Stromal cell of bone marrow (primary cell): ENCODE measurements at regions not wholly inside any gene's neighbourhood (a gene's known extent, or its start where the extent isn't known, plus 50 kb on each side); places are given as distances from the start of the nearest gene placed in this dataset.
A peak's percentile ranks its signal among the peaks of the same experiment; 100 is the strongest.
"Not testable (repeated sequence)": the region's sequence is repeated elsewhere in the genome, so short reads cannot be mapped to it uniquely, and the experiment has no call there.

Source experiments
- DNase-seq: peaks from one replicate; pipeline ENCODE4 v3.0.0-alpha.2; 2012; ENCODE audit warnings: low read depth

DNA sequence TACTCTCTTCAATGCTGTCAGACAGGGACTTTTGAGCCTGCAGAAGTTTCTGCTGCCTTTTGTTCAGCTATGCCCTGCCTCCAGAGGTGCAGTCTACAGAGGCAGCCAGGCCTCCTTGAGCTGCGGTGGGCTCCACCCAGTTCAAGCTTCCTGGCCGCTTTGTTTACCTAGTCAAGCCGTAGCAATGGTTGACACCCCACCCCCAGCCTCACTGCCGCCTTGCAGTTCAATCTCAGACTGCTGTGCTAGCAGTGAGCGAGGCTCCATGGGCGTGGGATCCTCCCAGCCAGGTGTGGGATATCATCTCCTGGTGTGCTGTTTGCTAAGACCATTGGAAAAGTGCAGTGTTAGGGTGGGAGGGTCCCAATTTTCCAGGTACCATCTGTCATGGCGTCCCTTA lies 506.1 kb upstream of the FLRT2 start:
- DNase-seq, result not testable (repeated sequence)

DNA sequence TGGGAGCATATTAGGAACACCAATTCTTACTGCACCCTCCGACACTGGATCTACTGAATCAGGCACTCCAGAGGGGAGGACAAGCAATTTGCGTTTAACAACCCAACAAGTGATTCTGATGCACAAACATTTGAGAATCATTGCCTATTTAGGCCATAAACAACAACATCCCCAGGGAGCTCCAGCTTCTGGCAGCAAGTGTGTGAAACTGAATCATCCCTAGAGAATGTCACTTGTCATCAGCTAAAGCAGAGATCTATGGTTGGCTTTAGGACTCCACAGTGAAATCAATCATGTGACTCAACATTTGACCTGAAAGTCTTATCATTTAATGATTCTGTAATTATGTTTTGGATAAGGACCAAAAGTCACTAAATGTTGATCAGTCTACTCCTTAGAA lies 505.0 kb upstream of the FLRT2 start:
- peak; percentile 1 for DNase-seq

DNA sequence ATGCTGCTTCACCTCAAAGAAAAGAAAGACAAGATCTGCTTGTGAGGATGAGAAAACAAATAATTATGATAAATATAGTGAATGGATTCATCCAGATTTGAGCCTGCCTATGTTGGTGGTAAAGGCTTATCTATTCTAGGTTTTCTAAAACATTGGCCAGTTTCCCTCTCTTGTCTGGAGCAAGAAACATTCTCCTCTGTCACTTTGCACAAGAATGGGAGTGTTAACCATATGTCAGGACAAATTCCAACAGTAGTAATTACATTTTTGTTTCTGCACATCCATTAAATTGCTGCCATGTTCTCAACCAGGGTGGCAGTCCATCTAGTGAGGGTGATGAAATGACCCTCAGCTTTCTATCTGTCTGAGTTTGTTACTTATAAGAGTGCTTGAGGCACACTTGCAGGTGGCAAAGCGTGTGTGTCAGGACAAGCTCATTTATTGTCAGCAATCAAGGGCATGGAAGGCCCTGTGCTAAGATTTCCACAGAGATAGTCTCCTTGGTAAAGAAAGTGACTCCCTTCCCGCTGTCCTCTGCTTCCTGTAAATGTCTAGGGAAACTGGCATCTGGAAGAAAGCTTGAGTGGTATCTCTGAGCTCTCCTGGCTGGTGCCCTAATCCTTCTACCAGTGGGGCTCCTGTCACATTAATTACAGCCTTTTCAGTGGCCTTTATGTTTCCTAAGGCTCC lies 502.1 kb upstream of the FLRT2 start:
- DNase-seq, result no peak

DNA sequence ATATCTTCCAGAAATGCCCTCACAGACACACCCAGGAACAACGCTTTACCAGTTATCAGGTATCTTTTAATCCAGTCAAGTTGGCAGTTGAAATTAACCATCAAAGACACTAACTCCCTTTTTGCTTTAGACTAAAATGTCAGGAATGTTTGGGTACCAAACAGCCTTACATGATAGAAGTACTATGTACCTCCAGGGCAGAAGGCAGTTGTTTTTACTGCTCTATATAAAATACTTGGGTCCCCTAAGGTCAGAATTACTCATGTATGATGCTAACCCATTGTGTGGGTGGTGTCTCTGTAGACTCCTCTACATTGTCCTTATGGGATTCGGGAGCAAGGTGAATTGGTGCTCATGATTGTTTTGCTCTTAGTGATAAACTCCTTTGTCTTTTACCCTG lies 492.5 kb upstream of the FLRT2 start:
- DNase-seq, result no peak

DNA sequence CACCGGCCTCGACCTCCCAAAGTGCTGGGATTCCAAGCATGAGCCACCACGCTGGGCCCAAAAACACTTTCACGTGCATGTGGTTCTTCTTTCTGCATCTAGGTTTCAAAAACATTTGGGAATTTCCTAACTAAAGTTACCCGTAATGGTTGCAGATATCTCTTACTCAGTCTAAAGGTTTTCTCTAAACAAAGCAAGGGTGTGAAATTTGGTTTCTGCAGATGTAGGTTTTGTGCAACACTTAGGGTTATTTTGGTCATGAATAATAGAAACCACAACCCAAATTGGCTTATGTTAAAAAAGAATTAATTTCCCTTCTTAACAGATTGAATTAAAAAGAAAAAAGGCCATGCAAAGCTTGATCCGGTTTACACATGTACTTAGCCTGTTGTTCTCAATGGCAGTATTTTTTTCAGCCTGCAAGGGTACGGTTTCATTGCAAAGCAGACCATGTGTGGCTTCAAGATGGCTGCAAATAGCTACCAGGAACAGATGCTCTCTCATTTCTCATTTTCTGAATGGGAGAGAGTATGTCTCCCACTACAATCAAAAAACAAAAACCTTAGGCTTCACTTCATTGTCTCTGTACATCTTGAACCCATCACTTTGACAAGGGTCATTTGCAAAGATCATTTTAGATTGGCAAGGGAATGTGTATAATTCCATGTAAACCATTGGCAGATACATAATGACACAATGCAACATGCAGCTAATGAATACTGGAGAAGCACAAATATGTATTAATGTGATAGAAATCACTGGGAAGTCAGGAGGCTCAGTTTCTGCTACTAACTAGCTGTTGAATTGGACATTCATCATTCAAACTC lies 491.2 kb upstream of the FLRT2 start:
- DNase-seq, result no peak

DNA sequence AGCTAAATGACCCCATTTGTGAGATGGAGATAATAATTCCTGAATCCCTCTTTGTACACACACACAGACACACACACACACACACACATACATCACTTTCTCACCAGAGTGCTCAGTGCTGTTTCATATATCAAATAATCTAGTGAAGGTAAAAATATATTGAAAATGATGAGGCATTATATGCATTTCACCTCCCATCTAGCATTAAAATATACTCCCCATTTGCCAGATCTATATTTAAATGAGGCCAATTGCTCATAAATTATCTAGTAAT lies 490.7 kb upstream of the FLRT2 start:
- DNase-seq, result no peak

DNA sequence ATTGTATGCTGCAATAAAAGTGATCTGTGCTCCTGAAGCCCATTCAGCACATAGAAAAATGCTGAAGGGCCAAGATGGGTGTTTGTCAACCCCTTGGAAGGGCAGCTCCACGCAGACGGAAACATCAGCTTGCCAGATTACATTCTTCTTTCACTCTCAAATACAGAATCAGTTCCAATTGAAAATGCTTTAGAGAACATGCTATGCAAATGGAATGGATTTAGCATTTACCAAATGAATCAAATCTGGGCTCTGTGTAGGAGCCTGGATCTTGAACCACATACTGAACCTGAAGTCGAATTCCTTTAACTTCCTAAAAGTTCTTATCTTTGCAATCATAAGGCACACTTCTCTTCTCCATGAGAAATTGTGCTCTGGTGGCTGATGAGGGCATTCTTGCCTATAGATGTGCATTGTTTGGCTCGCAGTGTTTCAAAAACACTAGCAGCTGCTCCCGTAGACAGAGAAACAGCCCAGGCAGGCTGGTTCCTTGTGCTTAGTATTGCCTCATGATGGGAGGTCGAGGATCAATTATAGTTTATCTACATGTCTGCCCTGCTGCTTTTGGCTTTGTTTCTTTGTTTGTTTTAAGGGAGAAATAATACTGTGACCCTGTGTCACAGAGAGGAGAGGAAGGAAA lies 489.8 kb upstream of the FLRT2 start:
- DNase-seq, result no peak

DNA sequence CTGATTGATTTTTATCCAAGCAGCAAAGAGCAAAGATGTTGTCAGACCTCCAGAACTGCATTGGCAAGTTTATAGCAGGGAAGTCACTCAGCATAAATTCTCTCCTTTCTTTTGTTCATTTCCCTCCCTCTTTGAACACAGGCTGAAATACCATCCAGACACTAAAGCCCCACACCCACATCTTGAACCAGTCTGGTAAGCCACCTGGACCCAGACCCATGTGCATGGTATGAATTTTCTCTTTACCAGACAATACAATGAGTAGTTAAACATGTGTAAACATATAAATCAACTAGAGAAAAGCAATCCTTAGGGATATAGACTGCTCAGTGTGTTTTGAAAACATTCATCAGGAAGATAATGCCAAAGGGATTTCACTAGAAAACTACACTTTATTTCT lies 488.3 kb upstream of the FLRT2 start:
- no peak for DNase-seq

DNA sequence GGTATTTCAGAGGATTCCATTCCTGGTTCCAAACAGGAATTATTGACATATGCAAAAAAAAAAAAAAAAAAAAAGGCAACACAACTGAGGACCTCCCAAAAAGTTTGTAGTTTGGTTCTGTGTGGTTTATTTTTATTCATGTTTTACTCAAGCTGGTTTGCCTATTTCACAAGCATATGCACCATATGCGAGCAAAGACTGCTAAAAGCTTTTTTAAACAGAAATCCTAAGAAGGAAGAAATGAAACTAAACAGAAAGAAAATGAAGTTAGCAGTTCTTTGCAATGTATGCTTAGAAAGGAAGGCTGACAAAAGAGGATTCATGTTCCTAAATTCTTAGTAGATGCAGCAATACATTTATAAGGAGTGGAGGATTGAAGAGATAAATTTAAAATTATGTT lies 487.6 kb upstream of the FLRT2 start:
- DNase-seq, result no peak

DNA sequence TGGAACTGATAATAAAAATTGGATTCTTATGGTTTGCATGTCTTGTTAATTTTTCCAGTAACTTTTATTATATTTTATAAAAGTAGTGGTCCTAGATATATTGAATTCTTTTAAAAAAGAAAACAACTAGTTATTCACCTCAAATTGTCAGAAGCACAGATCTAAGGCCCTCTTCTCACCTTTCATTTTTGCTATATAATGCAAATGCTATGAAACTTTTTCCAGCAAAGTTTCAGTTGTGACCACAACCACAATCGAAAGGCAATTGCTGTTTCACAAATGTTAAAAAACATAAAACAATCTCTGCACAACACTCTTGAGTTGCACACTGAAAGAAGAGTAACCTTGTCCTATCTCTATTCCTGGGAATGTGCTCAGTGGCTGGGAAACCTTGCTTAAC lies 479.8 kb upstream of the FLRT2 start:
- no peak for DNase-seq

DNA sequence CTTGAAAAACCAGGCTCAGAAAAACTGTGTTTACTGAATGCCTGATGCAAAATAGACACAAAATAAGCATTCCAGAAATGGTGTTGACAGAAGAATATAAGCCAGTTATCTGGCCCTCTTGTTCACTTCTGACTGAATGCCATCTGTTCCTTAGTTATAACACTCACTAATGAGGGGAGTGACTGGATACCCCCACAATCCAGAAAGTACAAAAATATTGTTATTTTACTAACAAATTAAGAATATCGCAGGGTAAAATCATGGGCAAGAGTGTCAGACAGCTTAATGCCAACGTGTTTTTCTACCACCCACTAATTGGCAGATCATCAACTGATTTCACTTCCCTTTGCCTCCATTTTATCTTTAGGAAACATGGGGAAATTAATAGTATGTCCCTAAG lies 477.3 kb upstream of the FLRT2 start:
- DNase-seq, result no peak

DNA sequence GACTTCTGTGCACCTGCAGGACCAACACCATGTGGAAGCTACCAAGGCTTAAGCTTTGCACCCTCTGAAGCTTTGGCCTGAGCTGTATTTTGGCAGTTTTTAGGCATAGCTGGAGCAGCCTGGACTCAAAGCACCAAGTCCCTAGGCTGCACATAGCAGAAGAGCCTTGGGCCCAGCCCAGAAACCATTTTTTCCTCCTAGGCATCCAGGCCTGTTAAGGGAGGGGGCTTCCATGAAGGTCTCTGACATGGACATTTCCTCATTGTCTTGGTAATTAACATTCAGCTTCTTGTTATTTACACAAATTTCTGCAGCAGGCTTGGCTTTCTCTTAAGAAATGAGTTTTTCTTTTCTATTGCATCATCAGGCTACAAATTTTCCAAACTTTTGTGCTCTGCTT lies 475.8 kb upstream of the FLRT2 start:
- DNase-seq, result no peak

DNA sequence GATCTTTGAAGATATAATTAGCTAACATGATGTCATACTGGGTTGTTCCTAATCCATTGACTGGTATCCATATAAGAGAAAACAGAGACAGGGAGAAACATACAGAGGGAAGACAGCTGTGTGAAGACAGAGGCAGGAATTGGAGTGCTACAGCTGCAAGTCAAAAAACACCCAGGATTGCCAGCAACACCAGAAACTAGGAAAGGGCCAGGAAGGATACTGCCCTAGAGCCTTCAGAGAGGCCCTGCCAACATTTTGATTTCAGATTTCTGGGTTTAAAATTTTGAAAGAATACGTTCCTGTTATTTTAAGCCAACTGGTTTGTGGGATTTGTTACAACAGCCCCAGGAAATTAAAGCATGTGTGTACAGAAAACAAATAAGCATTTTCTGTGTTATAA lies 473.7 kb upstream of the FLRT2 start:
- DNase-seq, result no peak

DNA sequence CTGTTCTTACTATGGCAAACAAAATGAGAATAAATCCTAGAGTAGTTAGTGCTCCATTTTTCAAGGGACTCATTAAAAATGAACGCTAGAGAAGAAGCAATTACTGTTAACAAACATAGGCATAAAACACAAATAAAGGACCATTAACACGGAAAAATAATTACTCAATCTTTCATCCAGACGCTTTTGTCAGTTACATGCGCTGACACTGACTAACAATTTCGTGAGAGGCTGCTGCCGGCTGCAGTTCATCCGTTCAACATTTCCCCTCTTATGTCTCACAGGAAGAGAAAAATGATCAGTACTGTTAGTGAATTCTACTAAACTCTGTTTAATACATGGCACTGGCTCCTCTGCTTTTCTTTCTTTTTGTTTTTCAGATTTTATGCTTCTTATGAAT lies 472.7 kb upstream of the FLRT2 start:
- DNase-seq, result no peak

DNA sequence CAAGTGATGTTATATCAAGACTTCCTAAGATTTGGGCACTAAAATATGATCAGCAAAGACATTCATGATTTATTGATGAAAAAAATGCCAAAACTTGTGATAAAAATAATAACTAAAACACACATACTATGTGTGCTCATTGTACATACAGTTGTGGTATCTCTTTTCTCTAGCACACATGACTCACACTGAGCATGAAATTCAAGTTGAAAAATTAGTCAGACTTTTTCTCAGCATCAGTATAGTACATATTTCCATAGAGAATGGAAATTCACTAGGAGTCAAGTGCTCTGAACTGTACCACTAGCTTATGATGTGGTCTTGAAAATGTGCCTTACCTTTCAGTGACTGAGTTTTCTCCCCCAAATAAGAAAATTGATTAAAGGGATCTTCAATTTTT lies 471.8 kb upstream of the FLRT2 start:
- DNase-seq, result no peak

DNA sequence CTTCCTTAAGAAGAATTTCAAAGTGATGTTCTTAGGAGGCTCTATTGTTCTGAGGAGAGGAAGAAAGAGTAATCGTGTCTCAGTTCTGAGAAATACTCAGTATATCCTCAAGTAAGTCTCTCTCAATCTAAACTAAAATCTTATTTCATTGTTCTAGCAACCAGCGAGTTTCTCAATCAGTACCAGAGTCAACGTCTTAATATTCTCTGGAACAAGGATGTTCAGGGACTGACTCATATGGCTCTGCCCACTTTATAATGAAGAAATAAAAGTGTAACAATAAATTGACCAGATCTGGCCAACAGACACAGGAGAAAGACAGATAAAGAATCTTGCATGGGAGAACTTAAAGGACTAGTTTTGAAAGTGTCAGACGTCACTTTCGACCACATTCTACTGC lies 469.8 kb upstream of the FLRT2 start:
- DNase-seq, result no peak

DNA sequence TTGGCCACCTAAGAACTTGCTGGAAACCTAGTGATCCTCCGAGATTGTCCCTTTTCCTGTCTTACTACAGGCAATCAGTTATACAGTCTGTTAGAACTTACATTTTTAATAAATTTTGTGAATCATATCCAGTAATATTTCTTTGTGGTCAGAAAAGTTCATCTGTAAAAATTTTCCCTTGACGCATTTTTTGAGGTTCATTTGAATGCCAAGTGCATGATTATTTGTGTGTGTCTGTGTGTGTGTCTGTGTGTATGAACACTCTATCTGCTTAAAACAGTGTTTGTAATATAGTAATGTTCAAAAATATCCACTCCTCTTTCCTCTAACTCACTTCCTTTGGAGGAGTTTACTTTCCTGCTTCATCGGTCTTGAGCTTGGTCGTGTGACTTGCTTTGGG lies 468.7 kb upstream of the FLRT2 start:
- DNase-seq, result no peak

DNA sequence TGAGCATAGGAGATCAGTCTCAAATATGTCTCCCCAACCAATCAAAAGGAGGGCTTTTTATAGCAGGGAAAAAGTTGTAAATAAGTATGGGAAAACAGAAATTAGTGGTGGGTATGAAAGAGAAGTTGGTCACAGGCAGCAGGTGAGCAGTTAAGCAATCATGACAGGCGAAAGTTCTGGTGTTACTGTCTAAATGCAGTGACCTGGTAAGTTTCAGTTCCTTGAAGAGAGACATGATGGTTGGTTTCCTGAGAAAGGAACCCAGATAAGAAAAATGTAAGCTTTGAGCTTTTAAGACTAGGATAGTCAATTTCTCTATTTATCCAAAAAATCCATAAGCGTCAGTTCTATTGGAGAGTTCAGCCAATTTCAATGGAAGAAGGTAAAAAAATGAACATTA lies 466.2 kb upstream of the FLRT2 start:
- DNase-seq, result no peak

DNA sequence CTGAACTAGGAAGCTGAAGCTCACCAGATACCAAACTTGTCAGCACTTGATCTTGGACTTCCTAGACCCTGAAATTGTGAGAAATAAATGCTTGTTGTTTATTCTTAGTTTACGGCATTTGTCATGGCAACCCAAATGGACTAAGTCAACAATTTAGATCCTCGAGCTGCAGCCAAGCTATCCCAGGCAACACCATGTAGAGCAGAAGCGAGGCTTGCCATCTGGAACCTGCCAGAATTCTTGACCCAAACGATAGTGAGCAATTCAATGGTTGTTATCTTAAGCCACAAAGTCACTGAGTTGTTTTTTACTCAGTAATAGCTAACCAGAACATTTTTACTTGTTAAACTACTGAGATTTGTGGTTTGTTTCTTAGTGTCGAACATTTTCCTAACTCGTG lies 458.5 kb upstream of the FLRT2 start:
- no peak for DNase-seq

DNA sequence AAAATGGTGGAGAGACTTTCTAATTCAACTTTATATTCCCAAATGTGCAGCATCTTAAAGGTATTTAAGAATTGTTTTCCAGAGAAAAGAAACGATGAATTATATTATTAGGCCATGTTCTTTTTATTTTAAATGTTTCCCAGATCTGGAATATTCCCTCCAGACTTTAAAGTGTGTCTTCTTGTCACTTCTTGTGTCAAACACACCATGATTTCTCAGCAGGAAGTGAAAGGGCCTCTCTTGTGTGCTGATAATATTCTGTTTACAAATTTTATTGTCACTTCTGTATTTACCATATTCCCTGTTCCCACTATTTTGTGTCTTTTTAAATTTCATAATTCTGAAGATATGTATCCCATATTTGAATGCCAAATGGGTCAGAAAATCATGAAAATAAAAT lies 455.0 kb upstream of the FLRT2 start:
- no peak for DNase-seq

DNA sequence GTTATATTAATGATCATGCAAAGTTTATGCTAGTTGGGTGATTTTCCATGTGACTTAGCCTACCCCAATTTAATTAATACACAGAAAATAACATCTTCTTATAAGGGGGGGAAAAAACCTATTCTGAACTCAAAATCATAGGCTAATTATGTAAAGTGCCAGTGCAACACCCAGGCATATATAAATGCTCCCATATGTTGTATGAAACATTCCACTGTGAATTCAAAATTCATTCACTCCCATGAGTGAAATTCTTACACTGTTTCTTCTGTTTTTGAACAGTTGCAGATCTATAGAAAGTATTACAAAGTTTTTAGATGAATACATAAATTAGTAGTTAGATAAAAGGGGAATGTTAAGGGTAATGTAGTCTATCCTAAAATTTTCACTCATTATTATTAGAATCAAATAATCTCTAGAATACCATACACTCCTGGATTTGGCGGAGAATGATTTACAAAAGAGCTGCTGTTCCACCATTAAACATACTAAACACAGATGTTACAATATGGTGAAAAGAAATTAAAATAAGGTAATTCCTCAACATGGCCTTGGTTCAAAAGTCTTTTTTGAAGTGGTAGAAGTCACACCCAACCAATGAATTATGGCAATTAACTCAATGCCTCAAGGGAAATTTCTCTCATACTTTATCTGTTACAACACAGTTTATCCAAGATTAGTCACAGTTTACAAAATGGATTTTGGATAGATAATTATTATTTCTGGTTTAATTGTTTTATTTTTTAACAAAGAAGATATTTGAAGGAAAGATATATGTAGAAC lies 454.1 kb upstream of the FLRT2 start:
- no peak for DNase-seq

DNA sequence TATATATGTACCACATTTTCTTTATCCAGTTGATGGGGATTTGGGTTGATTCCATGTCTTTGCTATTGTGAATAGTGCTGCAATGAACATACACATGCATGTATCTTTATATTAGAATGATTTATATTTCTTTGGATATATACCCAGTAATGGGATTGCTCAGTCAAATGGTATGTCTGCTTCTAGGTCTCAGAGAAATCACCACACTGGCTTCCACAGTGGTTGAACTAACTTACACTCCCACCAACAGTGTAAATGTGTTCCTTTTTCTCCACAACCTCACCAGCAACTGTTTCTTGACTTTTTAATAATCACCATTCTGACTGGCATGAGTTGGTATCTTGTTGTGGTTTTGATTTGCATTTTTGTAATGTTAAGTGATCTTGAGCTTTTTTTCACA lies 452.2 kb upstream of the FLRT2 start:
- DNase-seq, result not testable (repeated sequence)
